ENCODE measurements at regions not wholly inside any gene's neighbourhood (a gene's known extent, or its start where the extent isn't known, plus 50 kb on each side); places are given as distances from the start of the nearest gene placed in this dataset.

DNA sequence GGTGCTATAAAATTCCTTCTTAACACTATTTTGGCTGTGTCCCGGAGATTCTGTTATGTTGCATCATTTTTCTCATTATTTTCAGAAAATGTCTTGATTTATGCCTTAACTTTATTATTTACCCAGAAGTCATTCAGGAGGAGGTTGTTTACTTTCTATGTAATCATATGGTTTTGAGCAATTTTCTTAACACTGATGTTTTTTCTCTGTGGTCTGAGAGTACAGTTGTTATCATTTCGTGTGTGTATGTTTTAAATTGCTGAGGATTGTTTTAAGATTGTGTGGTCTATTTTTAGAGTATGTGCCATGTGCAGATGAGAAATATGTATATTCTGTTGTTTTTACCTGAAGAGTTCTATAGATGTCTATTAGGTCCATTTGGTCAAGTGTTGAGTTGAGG is 498.1 kb upstream of the ZNF608 start:
- TF ChIP-seq, protein P1, sequence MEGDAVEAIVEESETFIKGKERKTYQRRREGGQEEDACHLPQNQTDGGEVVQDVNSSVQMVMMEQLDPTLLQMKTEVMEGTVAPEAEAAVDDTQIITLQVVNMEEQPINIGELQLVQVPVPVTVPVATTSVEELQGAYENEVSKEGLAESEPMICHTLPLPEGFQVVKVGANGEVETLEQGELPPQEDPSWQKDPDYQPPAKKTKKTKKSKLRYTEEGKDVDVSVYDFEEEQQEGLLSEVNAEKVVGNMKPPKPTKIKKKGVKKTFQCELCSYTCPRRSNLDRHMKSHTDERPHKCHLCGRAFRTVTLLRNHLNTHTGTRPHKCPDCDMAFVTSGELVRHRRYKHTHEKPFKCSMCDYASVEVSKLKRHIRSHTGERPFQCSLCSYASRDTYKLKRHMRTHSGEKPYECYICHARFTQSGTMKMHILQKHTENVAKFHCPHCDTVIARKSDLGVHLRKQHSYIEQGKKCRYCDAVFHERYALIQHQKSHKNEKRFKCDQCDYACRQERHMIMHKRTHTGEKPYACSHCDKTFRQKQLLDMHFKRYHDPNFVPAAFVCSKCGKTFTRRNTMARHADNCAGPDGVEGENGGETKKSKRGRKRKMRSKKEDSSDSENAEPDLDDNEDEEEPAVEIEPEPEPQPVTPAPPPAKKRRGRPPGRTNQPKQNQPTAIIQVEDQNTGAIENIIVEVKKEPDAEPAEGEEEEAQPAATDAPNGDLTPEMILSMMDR (IDR thresholded peaks at IDR 0.05), result no peak
- TF ChIP-seq EP300 (IDR thresholded peaks at IDR 0.05; ENCODE audit: low read depth), result no peak
